ENCODE measurements at regions not wholly inside any gene's neighbourhood (a gene's known extent, or its start where the extent isn't known, plus 50 kb on each side); places are given as distances from the start of the nearest gene placed in this dataset.

DNA sequence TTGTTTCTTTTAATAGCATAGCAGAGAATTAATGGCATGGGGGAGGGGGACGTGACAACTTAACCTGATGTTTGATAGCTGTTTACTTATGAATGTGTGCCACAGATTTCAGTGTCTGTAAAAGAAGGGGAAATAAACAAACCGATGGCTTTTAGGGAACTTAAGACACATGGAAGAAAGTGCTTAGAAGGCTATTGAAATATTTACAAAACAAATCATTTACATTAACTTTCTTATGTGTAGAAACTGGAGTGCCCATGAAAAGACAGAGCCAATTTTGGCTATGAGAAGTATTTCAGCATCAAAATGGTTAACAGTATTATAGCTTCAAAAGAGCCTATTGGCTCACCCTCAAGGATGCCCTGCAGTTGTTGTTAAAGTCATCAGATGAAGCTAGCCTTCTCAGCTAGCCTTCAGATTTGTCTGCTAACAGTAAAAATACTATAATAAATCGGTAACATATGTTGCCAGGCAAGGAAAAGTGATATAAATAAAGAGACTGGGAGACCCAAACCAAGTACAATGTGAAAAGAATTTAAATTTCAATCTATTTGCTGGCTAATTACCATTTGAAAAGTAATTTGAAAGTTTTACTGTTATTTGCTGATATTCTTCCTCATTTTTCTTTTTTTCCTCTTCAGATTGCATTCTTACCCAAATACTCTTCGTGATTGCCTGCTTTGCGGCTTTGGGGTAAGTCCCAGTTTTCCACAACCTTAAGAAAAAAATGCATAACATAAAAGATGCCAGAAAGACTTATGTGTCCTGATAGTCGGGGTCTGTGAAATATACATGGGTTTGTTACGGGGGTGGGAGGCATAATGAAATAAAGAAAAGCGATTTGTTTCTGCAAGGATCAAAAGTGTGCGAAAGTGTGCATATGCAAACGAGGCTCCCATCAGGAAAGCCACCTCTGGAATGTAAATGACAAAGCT is 256.4 kb downstream of the MEIS1 start:
- DNase-seq: no peak

DNA sequence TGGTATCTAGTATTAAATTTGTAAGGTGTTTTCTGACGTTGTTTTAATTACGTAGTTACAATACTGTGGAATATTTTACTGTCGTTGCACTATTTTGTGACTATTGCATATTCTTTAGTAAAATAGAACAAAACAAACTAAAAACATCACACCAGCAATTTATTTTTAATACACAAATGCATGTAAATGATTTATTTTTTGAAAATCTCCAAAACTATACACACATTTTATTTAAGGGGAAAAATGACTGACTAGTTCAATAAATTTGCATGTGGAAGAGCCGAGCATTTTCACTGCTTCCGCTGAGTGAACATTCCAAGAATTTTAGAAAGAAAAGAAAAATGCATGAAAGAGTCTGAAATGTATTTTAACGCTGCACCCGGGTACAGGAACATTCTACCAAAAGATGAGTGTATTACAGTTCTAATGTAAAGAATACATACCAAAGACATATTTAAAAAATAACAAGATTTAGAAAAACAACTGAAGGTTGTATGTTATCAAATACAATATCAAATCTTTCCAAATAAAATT is 257.7 kb downstream of the MEIS1 start:
- no peak for DNase-seq

DNA sequence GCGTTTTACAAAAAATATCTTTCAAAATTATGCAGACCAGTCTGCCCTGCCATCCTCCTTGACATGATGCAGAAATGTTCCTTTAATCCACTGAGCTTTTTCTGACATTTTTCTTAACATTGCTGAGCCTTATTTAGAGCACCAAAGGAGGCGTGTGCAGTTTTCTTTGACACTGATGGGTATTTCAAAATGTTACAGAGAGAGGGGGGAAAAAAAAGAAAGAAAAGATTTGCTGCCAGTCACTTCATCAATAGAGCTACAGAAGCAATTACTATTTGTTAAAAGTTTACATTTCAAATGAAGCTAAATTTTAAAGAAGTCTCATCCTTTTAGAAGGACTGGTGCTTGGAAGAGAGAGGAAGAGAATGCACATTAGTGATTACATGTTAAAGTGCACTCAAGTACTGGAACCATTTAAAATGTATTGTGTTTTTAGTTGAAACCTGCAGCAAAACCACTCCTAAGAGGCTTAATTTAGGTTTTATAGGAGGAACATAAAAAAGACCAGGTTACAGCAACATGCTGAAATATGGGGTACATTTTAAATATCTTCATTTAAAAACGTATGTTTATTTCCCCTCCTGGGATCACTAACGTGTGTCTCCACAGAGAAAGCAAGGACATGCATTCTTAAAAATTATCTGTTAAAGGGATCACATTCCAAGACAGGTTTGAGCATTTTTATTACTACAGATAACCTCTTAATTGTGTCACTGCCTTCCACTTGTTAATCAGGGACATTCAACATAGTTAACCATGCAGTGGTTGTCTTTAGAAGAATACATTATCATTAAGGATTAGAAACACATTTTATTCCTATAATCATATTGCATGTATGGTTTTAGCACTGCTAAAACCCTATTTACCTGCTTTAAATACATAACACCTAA is 258.4 kb downstream of the MEIS1 start:
- DNase-seq: no peak

DNA sequence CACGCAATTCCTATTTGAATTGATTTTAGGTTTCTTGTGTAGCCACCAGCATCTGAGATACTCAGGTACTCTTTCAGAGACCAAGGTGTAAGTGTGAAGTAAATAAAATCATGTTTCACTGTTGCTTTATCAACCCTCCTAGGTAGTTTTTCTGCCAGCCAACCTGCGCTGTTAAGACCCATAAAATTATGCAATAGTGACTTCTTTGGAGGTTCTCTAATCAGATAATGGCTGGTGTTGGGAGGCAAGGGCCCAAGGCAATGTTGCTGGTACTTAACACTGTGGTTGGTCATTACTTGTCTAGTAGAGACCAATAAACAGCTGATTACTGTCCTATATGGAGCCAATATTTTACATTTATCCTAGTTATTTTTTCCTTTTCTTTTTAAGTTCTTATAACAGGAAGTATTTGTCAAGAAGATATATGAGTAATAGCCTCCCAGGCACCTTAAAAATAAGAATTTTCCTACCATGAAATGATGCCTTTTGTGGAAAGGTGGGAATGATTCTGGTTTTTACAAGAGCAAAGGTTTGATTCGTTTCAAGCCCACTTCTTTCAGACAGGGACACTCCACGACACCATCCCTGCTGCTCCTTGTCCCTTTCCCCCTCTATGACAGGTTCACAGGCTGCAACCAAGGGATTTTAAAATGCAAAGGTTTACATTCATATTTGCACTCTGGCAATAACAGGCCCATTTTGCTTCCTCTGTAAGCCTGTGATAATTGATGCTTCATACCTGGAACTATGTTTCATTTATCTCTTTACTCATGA is 259.3 kb downstream of the MEIS1 start:
- DNase-seq: no peak

DNA sequence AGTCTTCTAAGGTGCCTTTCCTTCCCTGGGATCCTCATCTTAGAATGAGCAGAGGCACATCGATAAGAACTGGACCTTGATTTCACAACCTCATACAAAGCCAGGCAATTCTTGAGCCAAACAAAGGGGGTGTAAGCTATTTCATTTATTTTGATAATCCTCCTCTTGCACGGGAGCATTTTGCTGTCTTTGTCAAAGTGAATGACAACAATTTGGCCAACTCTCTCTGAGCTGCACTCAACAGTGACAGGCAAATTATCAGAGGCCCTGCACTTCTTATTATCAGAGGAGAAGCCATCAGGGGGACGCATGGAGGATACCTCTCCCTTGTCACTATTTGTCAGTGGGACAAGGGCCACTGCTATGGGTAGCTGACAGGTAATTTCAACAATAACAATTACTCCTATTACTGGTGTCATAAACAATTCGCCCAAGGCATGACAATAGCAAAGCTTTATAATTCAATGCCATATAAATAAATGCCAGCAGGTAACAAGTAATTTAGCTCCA is 260.4 kb downstream of the MEIS1 start:
- DNase-seq: no peak

DNA sequence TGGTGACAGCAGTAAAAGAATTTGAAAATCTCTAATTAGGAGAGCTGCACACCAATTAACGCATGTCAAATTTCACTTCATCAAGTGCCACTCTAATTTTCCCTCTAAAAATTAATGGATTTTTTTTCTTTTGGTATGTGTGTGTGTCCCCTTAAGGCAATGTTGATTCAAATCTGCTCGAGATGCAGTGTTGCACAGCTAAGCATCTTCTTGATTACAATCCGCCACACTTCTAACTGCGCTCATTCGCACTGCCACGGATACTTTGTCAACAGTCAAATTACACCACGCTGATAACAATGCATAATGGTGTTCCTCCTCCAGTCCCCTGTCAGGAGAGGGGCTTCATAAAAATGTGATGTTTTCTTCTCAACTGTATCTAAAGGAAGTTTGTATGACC is 261.4 kb downstream of the MEIS1 start:
- DNase-seq: no peak

DNA sequence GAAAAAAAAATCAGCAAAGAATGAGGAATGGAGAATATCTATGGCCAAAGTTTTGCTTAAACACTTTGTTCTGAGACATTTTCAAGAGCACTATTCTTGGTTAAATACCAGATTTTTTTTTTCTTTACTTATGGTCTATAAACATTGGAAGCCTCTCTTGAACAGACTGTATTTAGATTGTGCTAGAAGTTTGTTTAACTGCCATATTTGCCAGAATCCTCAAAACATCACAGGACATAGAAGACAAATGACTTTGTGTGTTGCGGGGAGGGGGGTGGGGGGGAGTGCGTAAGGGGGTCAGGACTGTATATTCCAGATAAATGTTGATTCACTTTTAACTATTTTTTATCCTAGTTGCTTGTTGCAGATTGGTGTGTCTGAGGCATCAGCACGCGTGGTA is 262.0 kb downstream of the MEIS1 start:
- DNase-seq: no peak

DNA sequence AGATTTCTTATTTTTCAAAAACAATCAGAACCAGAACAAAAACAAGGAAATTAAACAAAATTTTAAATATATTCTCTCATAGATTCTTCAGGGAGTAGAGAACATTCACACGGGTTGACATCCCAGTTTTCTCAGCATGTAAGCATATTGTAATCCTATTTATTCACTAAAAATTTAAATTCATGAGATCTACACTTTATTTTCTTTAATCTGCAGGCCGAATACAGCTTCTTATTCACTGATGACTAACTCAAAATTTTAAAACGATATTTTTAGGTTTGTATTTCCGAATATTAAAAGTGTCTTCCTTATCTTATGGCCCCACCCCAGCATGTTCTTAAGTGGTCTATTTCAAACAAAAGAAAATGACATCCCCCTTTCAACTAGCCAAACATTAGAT is 262.4 kb downstream of the MEIS1 start:
- no peak for DNase-seq

DNA sequence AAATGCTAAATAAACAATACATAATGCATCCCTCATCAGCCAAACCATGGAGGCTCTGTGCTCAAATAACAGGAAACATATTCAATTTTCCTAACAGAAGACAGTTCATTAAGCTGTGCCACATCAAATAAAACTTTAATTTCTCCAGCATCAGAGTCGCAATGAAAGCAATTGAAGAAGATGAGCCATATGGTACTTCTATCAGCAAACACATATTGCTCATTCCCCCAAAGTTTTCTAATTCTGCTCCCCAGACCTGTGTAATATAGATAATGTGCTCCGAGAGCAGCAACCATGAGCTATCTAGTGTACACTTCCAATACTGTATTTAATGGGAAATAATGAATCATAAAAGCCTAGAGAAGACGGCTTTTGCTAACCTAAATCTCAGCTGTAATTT is 263.2 kb downstream of the MEIS1 start:
- DNase-seq: no peak

DNA sequence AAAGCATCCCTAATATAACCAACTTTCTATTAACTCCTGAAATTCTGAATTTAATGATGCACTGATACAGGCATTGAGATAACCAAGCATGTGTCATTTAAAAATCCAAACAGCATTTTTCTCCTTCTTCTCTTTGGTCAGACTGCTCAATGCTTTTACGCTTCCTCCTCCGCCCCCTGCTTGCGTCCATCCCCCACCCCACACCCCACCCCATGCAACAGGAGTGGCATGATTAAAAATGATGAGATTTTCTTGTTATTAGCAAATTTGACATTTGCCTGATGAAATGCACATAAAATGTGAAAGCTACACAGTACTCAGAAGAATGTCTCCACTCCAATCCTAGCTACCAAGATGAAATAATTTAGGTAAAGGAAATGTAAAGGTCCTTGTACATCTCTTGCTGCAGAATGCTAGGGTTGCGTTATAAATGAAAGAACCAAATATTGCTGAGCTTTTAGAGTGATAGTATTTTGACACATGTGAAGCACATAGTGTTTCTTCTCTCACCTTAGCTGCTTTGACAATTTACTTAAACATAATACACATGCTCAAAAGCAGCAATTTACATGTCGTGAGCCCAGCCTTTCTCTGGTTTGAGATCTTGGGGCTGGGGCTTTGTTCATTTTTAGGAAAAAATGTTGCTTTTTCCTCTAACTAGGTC is 263.8 kb downstream of the MEIS1 start:
- no peak for DNase-seq

DNA sequence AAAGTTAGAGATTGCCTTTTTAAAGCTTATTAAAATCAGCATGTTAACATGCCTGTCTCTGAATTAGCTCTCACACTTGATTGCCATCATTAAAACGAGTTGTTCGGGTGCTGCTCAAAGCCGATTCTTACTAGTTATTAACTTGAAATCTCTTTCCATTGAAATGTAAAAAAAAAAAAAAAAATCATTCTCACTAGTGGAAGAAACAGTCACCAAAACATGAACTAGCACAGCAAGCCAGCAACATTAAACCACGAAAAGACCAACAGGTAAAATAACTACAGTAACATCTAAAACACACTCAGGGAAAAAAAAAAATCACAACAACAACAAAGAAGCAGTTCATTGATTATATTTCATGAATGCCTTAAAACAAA is 264.5 kb downstream of the MEIS1 start:
- DNase-seq: no peak

DNA sequence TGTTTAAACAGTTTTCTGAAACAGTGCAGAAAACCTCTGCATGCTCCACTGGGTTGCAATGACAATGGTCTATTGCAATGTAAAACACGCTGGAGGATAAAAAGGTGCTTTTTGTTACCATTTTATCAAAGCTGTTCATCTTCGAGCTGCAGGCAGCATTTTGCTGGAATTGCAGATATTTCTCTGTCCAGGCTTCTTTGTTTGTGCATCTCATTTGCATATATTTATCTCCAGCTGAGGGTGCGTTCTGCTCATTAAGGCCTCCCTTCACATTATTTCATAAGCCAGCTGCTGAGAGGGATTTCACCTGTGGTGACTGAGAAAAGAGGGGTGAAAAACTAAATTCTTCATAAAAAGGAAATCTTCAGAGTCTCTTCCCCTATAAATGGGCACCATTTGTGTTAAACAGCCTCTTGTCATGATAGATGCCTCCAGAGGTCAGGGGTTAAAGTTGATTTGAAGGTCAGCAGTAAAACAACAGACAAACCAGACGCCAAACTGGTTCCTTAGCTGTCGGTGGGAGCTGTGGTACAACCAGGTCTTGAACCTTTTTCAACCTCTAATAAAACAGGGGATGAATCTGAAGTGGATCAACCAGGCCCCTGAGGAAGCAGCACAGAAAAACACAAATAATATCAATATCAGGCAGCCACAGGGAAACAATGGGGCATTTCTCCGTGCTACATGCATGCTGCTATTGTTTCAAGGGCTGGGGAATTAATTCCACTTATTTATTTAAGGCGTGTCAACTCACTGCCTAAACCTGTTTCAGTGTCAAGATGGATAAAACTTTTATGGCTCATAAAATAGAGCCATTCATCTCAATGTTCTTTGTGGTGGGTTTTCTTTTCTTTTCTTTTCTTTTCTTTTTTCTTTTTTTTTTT is 265.1 kb downstream of the MEIS1 start:
- no peak for DNase-seq

DNA sequence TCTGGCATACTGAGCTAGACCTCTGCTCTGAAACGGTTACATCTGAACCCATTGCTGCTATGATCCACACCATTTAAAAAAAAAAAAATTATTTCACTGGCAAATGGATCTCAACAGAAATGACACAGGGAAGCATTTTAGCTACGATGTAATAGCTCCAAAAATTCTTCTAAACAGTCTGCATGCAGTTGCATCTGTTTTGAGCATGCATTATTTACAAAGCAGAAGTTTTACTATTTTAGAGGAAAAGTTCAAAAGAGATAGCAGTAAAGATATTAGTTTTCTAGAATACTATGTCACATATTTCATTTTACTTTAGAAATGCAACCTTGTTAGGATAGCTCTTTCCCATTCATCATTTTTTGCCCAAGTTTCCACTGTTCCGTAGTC is 265.7 kb downstream of the MEIS1 start:
- DNase-seq: no peak

DNA sequence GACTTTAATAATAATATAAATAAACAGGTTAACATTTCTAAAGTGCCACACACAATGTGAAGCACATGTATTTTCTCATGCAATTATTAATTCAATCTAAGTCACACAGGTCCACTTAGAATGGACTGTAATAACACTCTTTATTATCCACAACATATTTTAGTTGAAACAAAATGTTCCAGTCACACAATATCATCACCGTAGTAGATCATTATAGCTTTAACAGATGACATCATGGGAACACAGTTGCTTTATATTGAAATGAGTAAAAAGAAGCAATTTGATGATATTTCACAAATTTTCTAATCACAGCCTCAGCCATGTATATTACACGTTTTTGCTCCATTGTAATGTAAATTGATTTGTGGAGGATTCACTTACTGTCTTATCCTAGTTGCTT is 266.3 kb downstream of the MEIS1 start:
- no peak for DNase-seq

DNA sequence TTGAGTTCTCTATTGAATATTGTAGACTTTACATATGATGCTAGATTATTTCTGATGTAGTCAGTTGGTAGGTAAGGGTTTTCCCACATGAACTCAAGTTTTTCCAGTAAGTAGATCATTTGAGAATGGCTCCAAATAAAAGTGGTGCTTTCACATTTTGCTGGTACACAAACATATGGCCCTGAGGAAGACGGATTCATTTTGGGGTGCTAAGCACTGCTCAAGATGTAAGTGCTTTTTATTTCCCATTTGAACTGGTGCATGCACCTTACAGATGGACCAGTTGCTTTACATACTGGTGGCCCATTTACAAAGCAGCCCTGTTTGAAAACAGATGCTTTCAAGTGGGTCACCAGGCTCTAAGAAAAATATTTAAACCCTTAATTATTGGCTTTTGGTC is 266.7 kb downstream of the MEIS1 start:
- DNase-seq: no peak

DNA sequence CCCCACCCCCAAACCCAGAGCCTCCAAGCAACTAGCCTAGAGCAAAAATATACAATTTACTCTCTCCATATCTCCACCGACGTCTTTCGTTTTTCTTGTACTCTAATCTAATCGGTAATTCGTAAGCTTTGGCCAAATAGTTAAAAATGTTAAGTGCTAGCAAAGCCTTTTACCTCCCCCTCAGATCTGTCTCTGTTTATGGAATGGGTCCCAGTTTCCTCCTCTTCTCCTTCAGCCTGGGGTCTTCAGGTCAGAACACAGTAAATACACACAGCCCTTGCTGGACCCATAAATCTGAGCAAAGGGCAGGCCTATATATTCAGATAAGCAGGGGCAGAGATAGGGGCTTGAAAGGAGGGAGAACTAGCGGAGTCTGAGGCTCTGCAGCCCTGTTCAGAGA is 267.4 kb downstream of the MEIS1 start:
- DNase-seq: no peak

DNA sequence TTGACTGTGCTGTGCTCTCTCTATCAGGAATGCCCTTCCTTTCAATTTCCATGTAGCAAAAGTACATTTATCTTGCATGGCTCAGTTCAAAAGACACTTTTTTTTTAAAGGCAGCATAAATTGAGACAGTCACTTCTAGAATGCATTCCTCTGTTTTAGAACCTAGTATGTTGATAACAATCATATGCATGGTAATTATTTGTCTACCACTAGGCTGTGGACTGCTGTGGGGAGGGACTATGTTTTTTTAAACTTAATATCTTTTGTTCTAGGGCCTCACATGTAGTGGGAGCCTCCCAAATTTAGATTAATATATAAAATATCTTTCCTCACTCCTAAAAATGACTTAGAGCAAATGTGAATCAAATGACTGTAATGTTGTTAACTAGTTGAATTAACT is 269.9 kb downstream of the MEIS1 start:
- no peak for DNase-seq

DNA sequence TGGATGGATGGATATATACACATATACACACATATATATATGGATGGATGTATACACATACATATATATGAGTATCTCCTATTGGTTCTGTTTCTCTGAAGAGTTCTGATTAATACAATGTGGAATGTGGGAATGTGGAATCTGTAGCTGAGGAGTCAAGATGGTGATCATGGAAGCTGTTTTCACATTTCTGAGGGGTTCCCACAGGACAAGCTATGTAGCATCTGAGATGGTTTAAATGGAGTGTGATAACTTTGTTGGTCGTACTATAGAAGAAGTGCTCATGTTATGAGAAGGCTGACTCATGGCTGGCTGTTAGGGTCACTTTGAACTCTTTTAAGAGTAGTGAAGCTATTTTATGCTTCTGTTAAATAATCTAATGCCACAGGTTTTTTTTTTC is 279.7 kb downstream of the MEIS1 start:
- no peak for DNase-seq

DNA sequence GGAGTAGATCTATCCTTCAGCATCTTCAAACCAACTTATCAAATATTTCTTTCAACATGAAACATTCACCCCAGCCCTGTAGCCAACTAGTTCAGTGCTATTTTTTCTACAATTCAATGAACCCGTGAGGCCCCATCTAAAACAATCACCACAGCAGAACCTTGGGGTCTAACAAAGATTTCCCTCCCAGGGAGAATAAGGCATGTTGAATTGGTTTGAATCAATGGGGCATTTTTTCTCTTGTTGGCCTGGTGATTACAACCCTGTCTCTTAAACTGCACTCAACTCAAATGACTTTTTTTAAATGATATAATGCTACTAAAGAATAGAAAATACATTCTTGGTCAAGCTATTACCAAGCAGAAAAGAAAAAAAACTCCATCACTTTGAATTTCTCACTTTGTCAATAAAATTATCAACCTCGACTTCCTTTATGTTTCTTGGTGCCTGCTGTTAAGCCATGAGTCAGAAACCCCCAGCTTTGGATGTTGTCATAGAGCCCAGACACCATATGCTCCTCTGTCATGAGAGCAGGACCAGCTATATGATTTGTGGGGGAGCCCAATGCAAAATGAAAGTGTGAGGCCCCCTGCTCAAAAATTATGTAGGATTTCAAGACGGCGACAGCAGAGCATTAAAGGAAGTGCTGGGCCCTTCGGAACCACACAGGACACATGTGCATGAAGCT is 282.4 kb downstream of the MEIS1 start:
- DNase-seq: no peak

DNA sequence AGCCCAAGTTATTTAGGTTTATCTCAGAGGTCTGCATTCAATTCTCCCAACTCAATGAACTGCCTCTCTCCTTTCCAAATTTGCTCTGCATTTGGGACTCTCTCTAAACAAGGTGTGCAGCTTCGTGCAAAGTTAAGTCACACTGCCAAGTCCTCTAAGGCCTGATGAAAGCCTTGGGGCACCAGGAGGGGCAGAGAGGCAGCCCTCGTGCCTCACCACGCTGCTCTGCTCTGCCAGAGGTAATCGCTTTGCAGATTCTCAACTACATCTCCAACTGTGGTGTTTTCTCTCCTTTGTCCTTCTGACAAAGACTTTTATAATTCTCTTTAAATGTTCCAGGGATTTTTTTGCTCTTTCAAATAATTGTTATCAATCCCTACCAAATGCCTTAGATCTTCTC is 283.0 kb downstream of the MEIS1 start:
- DNase-seq: no peak

DNA sequence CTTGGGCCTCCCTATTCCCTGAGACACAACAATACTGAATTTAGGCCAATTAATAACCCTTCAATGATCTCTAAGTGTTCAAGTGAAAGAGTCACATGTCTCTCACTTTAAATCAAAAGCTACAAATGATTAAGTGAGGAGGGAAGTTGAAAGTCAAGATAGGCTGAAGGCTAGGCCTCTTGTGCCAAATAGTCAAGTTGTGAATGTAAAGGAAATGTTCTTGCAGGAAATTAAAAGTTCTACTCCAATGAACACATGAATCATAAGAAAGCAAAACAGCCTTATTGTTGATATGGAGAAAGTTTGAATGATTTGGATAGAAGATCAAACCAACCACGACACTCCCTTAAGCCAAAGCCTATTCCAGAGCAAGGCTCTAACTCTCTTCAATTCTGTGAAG is 286.9 kb downstream of the MEIS1 start:
- DNase-seq: no peak
